ENCODE measurements at regions not wholly inside any gene's neighbourhood (a gene's known extent, or its start where the extent isn't known, plus 50 kb on each side); places are given as distances from the start of the nearest gene placed in this dataset.

GRCh38 chr2:226623587-226624368 lies 175.8 kb downstream of the IRS1 start:
- Histone ChIP-seq H3K4me3 (no peak overlapping the region), H3K36me3 (no peaks in the 10 kb centered on the region), H3K9me3 (no peaks in the 10 kb centered on the region), H3K27ac (no peak overlapping the region), H3K27me3 (replicated peaks; ENCODE audit: insufficient read depth) (no peaks in the 10 kb centered on the region), H3K4me1 (replicated peaks) (no peaks in the 10 kb centered on the region)
- DNase-seq (ENCODE audit: low spot score): no peak
- intact Hi-C loops (cut with DNase I): no loop called here
- no peak for TF ChIP-seq CTCF (IDR thresholded peaks at IDR 0.05)
- TF ChIP-seq POLR2A (IDR thresholded peaks at IDR 0.05): no peak
- TF ChIP-seq POLR2AphosphoS5 (IDR thresholded peaks at IDR 0.05): no peak
- WGBS: 62% methylated on average over 13 of the region's 13 CpGs

- H3K4me3 ChIP-seq: no peak overlapping the region
- no peak overlapping the region for H3K27ac ChIP-seq
- H3K36me3 ChIP-seq: no peaks in the 10 kb centered on the region
- no peaks in the 10 kb centered on the region for H3K4me1 ChIP-seq (replicated peaks)
- intact Hi-C loops (cut with DNase I): no loop called here
- H3K27me3 ChIP-seq (replicated peaks; ENCODE audit: insufficient read depth): no peaks in the 10 kb centered on the region
- WGBS: 90% methylated on average over 2 of the region's 2 CpGs
- no peak for DNase-seq (ENCODE audit: low spot score)
- TF ChIP-seq CTCF (IDR thresholded peaks at IDR 0.05): no peak
- TF ChIP-seq POLR2A (IDR thresholded peaks at IDR 0.05): no peak
- TF ChIP-seq POLR2AphosphoS5 (IDR thresholded peaks at IDR 0.05): no peak
- no peaks in the 10 kb centered on the region for H3K9me3 ChIP-seq
These were observed 177.1 kb downstream of the IRS1 start for GRCh38 chr2:226622484-226622883.

- 95% methylated on average over 3 of the region's 3 CpGs for WGBS
These were observed 179.4 kb downstream of the IRS1 start for GRCh38 chr2:226620176-226620575.

GRCh38 chr2:226619707-226620106 lies 179.9 kb downstream of the IRS1 start:
- Histone ChIP-seq H3K27me3 (replicated peaks; ENCODE audit: insufficient read depth) (no peaks in the 10 kb centered on the region), H3K9me3 (no peaks in the 10 kb centered on the region), H3K27ac (no peak overlapping the region), H3K36me3 (no peaks in the 10 kb centered on the region), H3K4me3 (no peak overlapping the region), H3K4me1 (replicated peaks) (no peaks in the 10 kb centered on the region)
- intact Hi-C loops (cut with DNase I): no loop called here
- 94% methylated on average over 3 of the region's 3 CpGs for WGBS
- TF ChIP-seq POLR2A (IDR thresholded peaks at IDR 0.05) (no peak), CTCF (IDR thresholded peaks at IDR 0.05) (no peak), POLR2AphosphoS5 (IDR thresholded peaks at IDR 0.05) (no peak)
- no peak for DNase-seq (ENCODE audit: low spot score)

More at GRCh38 chr2:226620176-226620575, 179.4 kb downstream of the IRS1 start:
- Histone ChIP-seq H3K4me3 (no peak overlapping the region), H3K27me3 (replicated peaks; ENCODE audit: insufficient read depth) (no peaks in the 10 kb centered on the region), H3K9me3 (no peaks in the 10 kb centered on the region), H3K27ac (no peak overlapping the region), H3K4me1 (replicated peaks) (no peaks in the 10 kb centered on the region), H3K36me3 (no peaks in the 10 kb centered on the region)
- TF ChIP-seq POLR2AphosphoS5 (IDR thresholded peaks at IDR 0.05) (no peak), POLR2A (IDR thresholded peaks at IDR 0.05) (no peak), CTCF (IDR thresholded peaks at IDR 0.05) (no peak)
- intact Hi-C loops (cut with DNase I): no loop called here
- no peak for DNase-seq (ENCODE audit: low spot score)
